ENCODE measurements at regions not wholly inside any gene's neighbourhood (a gene's known extent, or its start where the extent isn't known, plus 50 kb on each side); places are given as distances from the start of the nearest gene placed in this dataset.

DNA sequence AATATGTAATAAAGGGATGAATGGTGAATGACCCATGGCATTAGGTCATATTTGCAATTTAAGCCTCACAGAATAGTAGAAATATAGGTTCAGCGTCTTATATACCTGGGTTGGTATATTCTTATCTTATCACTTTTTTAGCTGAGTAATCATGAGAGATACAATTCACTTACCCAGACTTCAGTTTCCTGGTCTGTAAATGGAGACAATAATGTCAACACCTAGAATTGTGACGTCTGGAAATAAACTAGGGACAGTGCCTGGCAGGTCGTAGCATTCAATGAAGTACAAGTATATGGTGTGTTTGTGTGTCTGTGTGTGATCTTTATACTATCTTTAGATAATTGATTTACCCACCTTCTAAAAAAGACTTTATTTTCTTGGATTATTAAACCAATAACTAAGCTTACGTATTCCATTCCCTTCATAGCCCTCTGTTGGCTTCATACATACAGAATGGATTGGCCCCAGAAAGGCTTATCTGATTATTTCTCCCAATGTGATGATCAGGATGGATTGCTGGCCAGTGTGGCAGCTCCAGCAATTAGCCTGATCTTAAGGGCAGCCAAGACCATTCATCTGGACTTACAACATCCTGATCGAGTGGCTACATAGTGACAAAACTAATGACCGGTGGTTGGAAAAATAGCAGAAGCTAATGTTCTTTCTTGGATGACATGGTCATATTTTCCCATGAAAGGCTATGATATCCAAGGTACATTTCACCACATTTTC is 121.2 kb upstream of the NPVF start:
- Histone ChIP-seq H3K27me3 (replicated peaks; ENCODE audit: control insufficient read depth, insufficient read depth, low read length) (no peaks in the 10 kb centered on the region), H3K4me3 (replicated peaks; ENCODE audit: low read depth, low read length) (no peak overlapping the region), H3K36me3 (ENCODE audit: control insufficient read depth, insufficient read depth, low read length) (no peaks in the 10 kb centered on the region)
- DNase-seq (ENCODE audit: extremely low read depth, insufficient read length), result no peak
- TF ChIP-seq, protein P1, sequence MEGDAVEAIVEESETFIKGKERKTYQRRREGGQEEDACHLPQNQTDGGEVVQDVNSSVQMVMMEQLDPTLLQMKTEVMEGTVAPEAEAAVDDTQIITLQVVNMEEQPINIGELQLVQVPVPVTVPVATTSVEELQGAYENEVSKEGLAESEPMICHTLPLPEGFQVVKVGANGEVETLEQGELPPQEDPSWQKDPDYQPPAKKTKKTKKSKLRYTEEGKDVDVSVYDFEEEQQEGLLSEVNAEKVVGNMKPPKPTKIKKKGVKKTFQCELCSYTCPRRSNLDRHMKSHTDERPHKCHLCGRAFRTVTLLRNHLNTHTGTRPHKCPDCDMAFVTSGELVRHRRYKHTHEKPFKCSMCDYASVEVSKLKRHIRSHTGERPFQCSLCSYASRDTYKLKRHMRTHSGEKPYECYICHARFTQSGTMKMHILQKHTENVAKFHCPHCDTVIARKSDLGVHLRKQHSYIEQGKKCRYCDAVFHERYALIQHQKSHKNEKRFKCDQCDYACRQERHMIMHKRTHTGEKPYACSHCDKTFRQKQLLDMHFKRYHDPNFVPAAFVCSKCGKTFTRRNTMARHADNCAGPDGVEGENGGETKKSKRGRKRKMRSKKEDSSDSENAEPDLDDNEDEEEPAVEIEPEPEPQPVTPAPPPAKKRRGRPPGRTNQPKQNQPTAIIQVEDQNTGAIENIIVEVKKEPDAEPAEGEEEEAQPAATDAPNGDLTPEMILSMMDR (IDR thresholded peaks at IDR 0.05; ENCODE audit: insufficient read depth, low read length, poor library complexity, severe bottlenecking), result no peak

DNA sequence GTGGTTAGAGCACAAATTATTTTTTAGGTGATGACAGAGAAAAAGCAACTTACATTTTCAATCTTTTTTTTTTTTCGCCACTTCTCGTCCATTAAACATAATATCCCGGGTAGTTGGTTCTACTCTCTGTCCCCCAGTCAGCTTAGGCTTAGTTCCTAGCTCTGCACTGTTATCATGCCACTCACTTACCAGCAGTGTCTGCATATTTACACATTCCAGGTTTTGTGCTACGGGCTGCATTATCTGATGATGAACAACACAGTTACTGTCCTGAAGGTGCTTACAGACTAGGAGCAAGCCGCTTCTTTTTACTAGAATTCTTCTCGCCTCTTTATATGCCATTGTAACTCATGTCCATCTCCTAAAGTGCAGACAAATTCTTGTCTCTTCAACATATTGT is 121.8 kb upstream of the NPVF start:
- no peaks in the 10 kb centered on the region for H3K36me3 ChIP-seq (ENCODE audit: control insufficient read depth, insufficient read depth, low read length)
- TF ChIP-seq, protein P1 (IDR thresholded peaks at IDR 0.05; ENCODE audit: insufficient read depth, low read length, poor library complexity, severe bottlenecking), result no peak
- no peaks in the 10 kb centered on the region for H3K27me3 ChIP-seq (replicated peaks; ENCODE audit: control insufficient read depth, insufficient read depth, low read length)
- DNase-seq (ENCODE audit: extremely low read depth, insufficient read length), result no peak
- no peak overlapping the region for H3K4me3 ChIP-seq (replicated peaks; ENCODE audit: low read depth, low read length)

DNA sequence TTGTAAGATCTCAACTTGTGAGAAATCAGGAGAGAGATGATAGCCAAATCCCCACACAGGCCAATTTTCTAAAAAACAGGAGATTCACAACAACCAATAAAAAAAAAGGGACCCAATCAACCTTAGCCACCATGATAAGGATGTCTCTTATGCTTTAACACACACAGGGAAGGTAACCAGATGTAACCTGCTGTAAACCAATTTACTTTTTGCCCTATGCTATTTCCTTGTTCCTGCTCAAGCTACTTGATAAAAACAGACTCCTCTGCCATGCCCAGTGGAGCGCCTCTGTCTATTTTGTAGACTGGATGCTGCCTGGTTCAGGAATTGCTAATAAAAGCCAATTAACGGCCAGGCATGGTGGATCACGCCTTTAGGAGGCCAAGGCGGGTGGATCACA is 123.5 kb upstream of the NPVF start:
- no peak overlapping the region for H3K4me3 ChIP-seq (replicated peaks; ENCODE audit: low read depth, low read length)
- TF ChIP-seq, protein P1 (IDR thresholded peaks at IDR 0.05; ENCODE audit: insufficient read depth, low read length, poor library complexity, severe bottlenecking), result no peak
- no peak for DNase-seq (ENCODE audit: extremely low read depth, insufficient read length)
- no peaks in the 10 kb centered on the region for H3K27me3 ChIP-seq (replicated peaks; ENCODE audit: control insufficient read depth, insufficient read depth, low read length)
- H3K36me3 ChIP-seq (ENCODE audit: control insufficient read depth, insufficient read depth, low read length), result no peaks in the 10 kb centered on the region

DNA sequence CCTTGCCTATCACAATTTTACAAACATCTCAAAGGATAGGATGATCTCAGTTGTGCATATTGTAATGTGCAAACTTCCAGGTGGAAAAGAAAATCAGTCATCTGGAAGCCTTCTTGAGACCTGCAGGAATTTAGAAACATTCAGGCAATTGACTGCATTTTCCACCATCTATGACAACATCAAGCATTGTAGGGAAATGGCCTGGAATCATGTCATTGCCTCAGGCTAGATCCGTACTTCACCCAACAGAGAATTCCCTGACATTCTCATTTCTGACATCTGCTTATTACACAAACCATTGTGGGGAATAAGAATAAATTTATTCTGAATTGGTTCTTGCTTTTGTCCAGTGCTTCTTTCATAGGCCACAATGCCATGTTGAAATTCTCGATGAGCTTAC is 124.9 kb upstream of the NPVF start:
- no peaks in the 10 kb centered on the region for H3K36me3 ChIP-seq (ENCODE audit: control insufficient read depth, insufficient read depth, low read length)
- TF ChIP-seq, protein P1 (IDR thresholded peaks at IDR 0.05; ENCODE audit: insufficient read depth, low read length, poor library complexity, severe bottlenecking), result no peak
- H3K4me3 ChIP-seq (replicated peaks; ENCODE audit: low read depth, low read length), result no peak overlapping the region
- no peak for DNase-seq (ENCODE audit: extremely low read depth, insufficient read length)
- no peaks in the 10 kb centered on the region for H3K27me3 ChIP-seq (replicated peaks; ENCODE audit: control insufficient read depth, insufficient read depth, low read length)

DNA sequence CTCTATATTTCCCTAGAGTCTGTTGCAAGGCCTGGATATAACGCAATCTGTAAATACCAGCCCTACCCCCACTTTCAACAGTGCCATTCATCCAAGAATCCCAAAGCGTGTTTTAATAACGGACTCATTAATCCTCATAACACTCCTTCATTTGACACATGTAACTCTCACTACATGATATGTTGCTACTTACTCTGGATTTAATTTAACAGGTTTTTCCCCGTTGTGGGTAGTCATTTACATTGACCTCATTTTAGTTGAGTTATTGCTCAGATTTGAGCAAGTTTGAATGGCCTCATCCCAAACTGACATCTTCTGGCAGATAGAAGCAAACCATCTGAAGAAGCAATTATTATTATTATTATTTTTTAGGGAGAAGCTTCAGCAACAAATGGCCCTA is 125.4 kb upstream of the NPVF start:
- no peak overlapping the region for H3K4me3 ChIP-seq (replicated peaks; ENCODE audit: low read depth, low read length)
- no peaks in the 10 kb centered on the region for H3K27me3 ChIP-seq (replicated peaks; ENCODE audit: control insufficient read depth, insufficient read depth, low read length)
- H3K36me3 ChIP-seq (ENCODE audit: control insufficient read depth, insufficient read depth, low read length), result no peaks in the 10 kb centered on the region
- TF ChIP-seq, protein P1 (IDR thresholded peaks at IDR 0.05; ENCODE audit: insufficient read depth, low read length, poor library complexity, severe bottlenecking), result no peak
- DNase-seq (ENCODE audit: extremely low read depth, insufficient read length), result no peak

Data from GM06990 (cell line).